KMS-11 (cell line): ENCODE measurements at regions not wholly inside any gene's neighbourhood (a gene's known extent, or its start where the extent isn't known, plus 50 kb on each side); places are given as distances from the start of the nearest gene placed in this dataset.

Experiments
- H2AFZ ChIP-seq: fragments of 200-600 bp; sonication (generic); 2 replicates; pipeline ENCODE4 v1.6.1; 2016; ENCODE audit warnings: antibody characterized with exemption, mixed run types, low read depth
- H3K27ac ChIP-seq: fragments of 200-600 bp; sonication (generic); 2 replicates; pipeline ENCODE4 v1.6.1; 2016; ENCODE audit warnings: mild to moderate bottlenecking, mixed run types
- H3K27me3 ChIP-seq: fragments of 200-600 bp; sonication (generic); 2 replicates; pipeline ENCODE4 v1.6.1; 2017; ENCODE audit warnings: mild to moderate bottlenecking, low read depth, mixed run types, moderate library complexity; ENCODE audit not compliant: insufficient read depth
- H3K36me3 ChIP-seq: fragments of 200-600 bp; sonication (generic); 2 replicates; pipeline ENCODE4 v1.6.1; 2017; ENCODE audit warnings: mild to moderate bottlenecking, mixed run types; ENCODE audit not compliant: insufficient read depth
- H3K4me1 ChIP-seq: fragments of 200-600 bp; sonication (generic); 2 replicates; pipeline ENCODE4 v1.6.1; 2016; ENCODE audit warnings: mild to moderate bottlenecking, low read depth, mixed run types; ENCODE audit not compliant: poor library complexity, severe bottlenecking
- H3K4me2 ChIP-seq: fragments of 200-600 bp; sonication (generic); 2 replicates; pipeline ENCODE4 v1.7.0; 2016; ENCODE audit warnings: mild to moderate bottlenecking, mixed run types
- H3K4me3 ChIP-seq: fragments of 200-600 bp; sonication (generic); IDR thresholded peaks from 2 replicates; pipeline ENCODE4 v1.6.1; 2017; ENCODE audit warnings: low read depth, low read length, mixed read lengths; ENCODE audit not compliant: insufficient read depth
- H3K79me2 ChIP-seq: fragments of 200-600 bp; sonication (generic); 2 replicates; pipeline ENCODE4 v1.6.1; 2016; ENCODE audit warnings: low read depth, mixed run types; ENCODE audit not compliant: insufficient read depth
- H3K9ac ChIP-seq: fragments of 200-600 bp; sonication (generic); 2 replicates; pipeline ENCODE4 v1.6.1; 2016; ENCODE audit warnings: mild to moderate bottlenecking, mixed run types
- H4K20me1 ChIP-seq: fragments of 200-600 bp; sonication (generic); 2 replicates; pipeline ENCODE4 v1.6.1; 2016; ENCODE audit warnings: mild to moderate bottlenecking, mixed run types; ENCODE audit not compliant: insufficient read depth
- CTCF ChIP-seq: fragments of 200-600 bp; sonication (generic); conservative IDR thresholded peaks from 2 replicates; pipeline ENCODE4 v1.6.1; 2017; ENCODE audit warnings: low read depth, mild to moderate bottlenecking, antibody characterized with exemption, low read length, moderate library complexity, mixed read lengths

- Histone ChIP-seq H3K27me3 (no peaks in the 10 kb centered on the region), H2AFZ (no peak overlapping the region), H3K9ac (no peak overlapping the region), H3K4me1 (no peaks in the 10 kb centered on the region), H4K20me1 (no peaks in the 10 kb centered on the region), H3K27ac (no peak overlapping the region), H3K4me3 (no peak overlapping the region), H3K36me3 (no peaks in the 10 kb centered on the region), H3K79me2 (no peaks in the 10 kb centered on the region), H3K4me2 (no peak overlapping the region)
- TF ChIP-seq CTCF = no peak
These were observed 405.6 kb upstream of the MEX3C start for GRCh38 chr18:51603111-51603510.

- Histone ChIP-seq H3K79me2 (no peaks in the 10 kb centered on the region), H3K4me1 (no peaks in the 10 kb centered on the region), H3K4me2 (no peak overlapping the region), H3K9ac (no peak overlapping the region), H3K27me3 (no peaks in the 10 kb centered on the region), H3K36me3 (no peaks in the 10 kb centered on the region), H3K27ac (no peak overlapping the region), H2AFZ (no peak overlapping the region), H4K20me1 (no peaks in the 10 kb centered on the region), H3K4me3 (no peak overlapping the region)
- no peak for TF ChIP-seq CTCF
These were observed 406.1 kb upstream of the MEX3C start for GRCh38 chr18:51603551-51603950.

- Histone ChIP-seq H3K4me3 (no peak overlapping the region), H3K27me3 (no peaks in the 10 kb centered on the region), H3K4me1 (no peaks in the 10 kb centered on the region), H2AFZ (no peak overlapping the region), H3K9ac (no peak overlapping the region), H4K20me1 (no peaks in the 10 kb centered on the region), H3K36me3 (no peaks in the 10 kb centered on the region), H3K27ac (no peak overlapping the region), H3K79me2 (no peaks in the 10 kb centered on the region), H3K4me2 (no peak overlapping the region)
- TF ChIP-seq CTCF = no peak
These were observed 413.0 kb upstream of the MEX3C start for GRCh38 chr18:51610481-51610880.

GRCh38 chr18:51611326-51611725, 413.8 kb upstream of the MEX3C start:
- TF ChIP-seq CTCF = no peak
- no peaks in the 10 kb centered on the region for H3K4me1 ChIP-seq
- no peak overlapping the region for H3K4me2 ChIP-seq
- H2AFZ ChIP-seq = no peak overlapping the region
- H3K9ac ChIP-seq = no peak overlapping the region
- H3K36me3 ChIP-seq = no peaks in the 10 kb centered on the region
- H3K27me3 ChIP-seq = no peaks in the 10 kb centered on the region
- no peaks in the 10 kb centered on the region for H3K79me2 ChIP-seq
- H3K4me3 ChIP-seq = no peak overlapping the region
- H3K27ac ChIP-seq = no peak overlapping the region
- H4K20me1 ChIP-seq = no peaks in the 10 kb centered on the region

- no peaks in the 10 kb centered on the region for H3K79me2 ChIP-seq
- no peaks in the 10 kb centered on the region for H3K4me1 ChIP-seq
- no peak overlapping the region for H3K9ac ChIP-seq
- H3K27me3 ChIP-seq = no peaks in the 10 kb centered on the region
- H2AFZ ChIP-seq = no peak overlapping the region
- TF ChIP-seq CTCF = no peak
- H3K27ac ChIP-seq = no peak overlapping the region
- no peak overlapping the region for H3K4me3 ChIP-seq
- no peak overlapping the region for H3K4me2 ChIP-seq
- H3K36me3 ChIP-seq = no peaks in the 10 kb centered on the region
- H4K20me1 ChIP-seq = no peaks in the 10 kb centered on the region
These were observed 416.6 kb upstream of the MEX3C start for GRCh38 chr18:51614033-51614432.
